ENCODE measurements at regions not wholly inside any gene's neighbourhood (a gene's known extent, or its start where the extent isn't known, plus 50 kb on each side); places are given as distances from the start of the nearest gene placed in this dataset.

- TF ChIP-seq POLR2A (IDR thresholded peaks at IDR 0.05) (no peak), CTCF (IDR thresholded peaks at IDR 0.05) (no peak)
Measured at GRCh38 chr1:157319567-157319966, 181.4 kb upstream of the ETV3 start.

All from lower leg skin (tissue), 3 donors.